ENCODE measurements at regions not wholly inside any gene's neighbourhood (a gene's known extent, or its start where the extent isn't known, plus 50 kb on each side); places are given as distances from the start of the nearest gene placed in this dataset.

GRCh38 chr2:226489775-226490541 lies 309.7 kb downstream of the IRS1 start:
- TF ChIP-seq CTCF (IDR thresholded peaks at IDR 0.05) (no peak), POLR2A (IDR thresholded peaks at IDR 0.05) (no peak)

All from heart left ventricle (tissue), 13 donors.